ENCODE measurements at regions not wholly inside any gene's neighbourhood (a gene's known extent, or its start where the extent isn't known, plus 50 kb on each side); places are given as distances from the start of the nearest gene placed in this dataset.

GRCh38 chr10:9294132-9294663 is 1239.7 kb downstream of the GATA3 start:
- Histone ChIP-seq H3K36me3 (no peaks in the 10 kb centered on the region), H3K9me3 (no peaks in the 10 kb centered on the region), H3K27ac (no peak overlapping the region), H3K4me1 (no peaks in the 10 kb centered on the region), H3K27me3 (no peaks in the 10 kb centered on the region), H3K4me3 (replicated peaks in 1 of 3) (no peak overlapping the region)
- intact Hi-C loops (cut with DNase I): no loop called here
- no peak for DNase-seq
- WGBS, 2 donors: 65 to 77% methylated on average over 4 of the region's 4 CpGs
- TF ChIP-seq CTCF (IDR thresholded peaks at IDR 0.05) (no peak), POLR2A (IDR thresholded peaks at IDR 0.05) (no peak)

GRCh38 chr10:9294865-9295264 is 1240.4 kb downstream of the GATA3 start:
- TF ChIP-seq POLR2A (IDR thresholded peaks at IDR 0.05): no peak
- TF ChIP-seq CTCF (IDR thresholded peaks at IDR 0.05): no peak
- H3K4me3 ChIP-seq (replicated peaks in 1 of 3): no peak overlapping the region
- no peaks in the 10 kb centered on the region for H3K9me3 ChIP-seq
- intact Hi-C loops (cut with DNase I): no loop called here
- H3K4me1 ChIP-seq: no peaks in the 10 kb centered on the region
- no peaks in the 10 kb centered on the region for H3K27me3 ChIP-seq
- H3K27ac ChIP-seq: no peak overlapping the region
- DNase-seq: no peak
- 94% methylated on average over 1 of the region's 1 CpG for WGBS, 2 donors
- H3K36me3 ChIP-seq: no peaks in the 10 kb centered on the region

DNA sequence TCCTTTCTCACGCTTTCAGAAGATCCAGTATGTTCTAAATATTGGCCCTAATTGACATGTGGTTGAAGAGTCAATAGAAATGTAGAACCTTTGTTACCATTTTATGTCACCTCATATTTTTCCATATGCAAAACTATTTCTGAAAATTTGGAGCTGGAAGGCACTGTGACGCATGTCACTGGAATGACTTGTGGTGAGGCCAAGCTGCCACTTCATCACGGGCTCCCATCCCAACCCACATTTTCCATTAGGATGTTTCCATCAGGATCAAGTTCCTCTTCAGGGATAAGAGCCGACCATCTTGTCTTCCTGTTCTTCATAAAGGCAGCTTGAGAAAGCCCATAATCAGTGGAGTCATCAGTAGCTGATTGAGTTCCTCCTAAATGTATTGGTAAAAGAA is 1241.7 kb downstream of the GATA3 start:
- intact Hi-C loops (cut with DNase I): no loop called here
- no peak overlapping the region for H3K27ac ChIP-seq
- no peaks in the 10 kb centered on the region for H3K4me1 ChIP-seq
- TF ChIP-seq POLR2A (IDR thresholded peaks at IDR 0.05) (no peak), CTCF (IDR thresholded peaks at IDR 0.05) (no peak)
- 92 to 93% methylated on average over 4 of the region's 4 CpGs for WGBS, 2 donors
- DNase-seq: no peak
- no peaks in the 10 kb centered on the region for H3K27me3 ChIP-seq
- H3K36me3 ChIP-seq: no peaks in the 10 kb centered on the region
- H3K4me3 ChIP-seq (replicated peaks in 1 of 3): no peak overlapping the region
- H3K9me3 ChIP-seq: no peaks in the 10 kb centered on the region

DNA sequence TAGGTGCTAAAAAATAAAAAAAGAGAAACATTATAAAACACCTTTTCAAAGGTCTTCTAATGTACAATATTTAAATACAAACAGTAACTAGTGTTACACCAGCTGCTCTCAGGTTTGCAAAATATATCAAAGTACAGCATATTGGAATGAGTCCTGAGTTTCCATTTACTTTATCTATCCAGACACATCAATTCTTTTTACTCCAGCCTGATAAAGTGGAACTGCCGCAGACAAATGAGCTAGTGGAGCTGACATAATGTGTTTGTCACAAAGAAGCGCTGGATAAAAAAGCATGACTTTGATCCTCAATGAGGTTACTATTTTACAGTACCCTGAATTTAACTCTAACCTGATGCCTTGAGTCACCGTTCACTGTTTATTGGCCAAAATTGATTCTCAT is 1243.1 kb downstream of the GATA3 start:
- H3K36me3 ChIP-seq: no peaks in the 10 kb centered on the region
- intact Hi-C loops (cut with DNase I): no loop called here
- no peak overlapping the region for H3K4me3 ChIP-seq (replicated peaks in 1 of 3)
- H3K4me1 ChIP-seq: no peaks in the 10 kb centered on the region
- no peak for DNase-seq
- no peaks in the 10 kb centered on the region for H3K9me3 ChIP-seq
- TF ChIP-seq CTCF (IDR thresholded peaks at IDR 0.05) (no peak), POLR2A (IDR thresholded peaks at IDR 0.05) (no peak)
- H3K27ac ChIP-seq: no peak overlapping the region
- WGBS, 2 donors: 90% methylated on average over 3 of the region's 3 CpGs
- no peaks in the 10 kb centered on the region for H3K27me3 ChIP-seq

DNA sequence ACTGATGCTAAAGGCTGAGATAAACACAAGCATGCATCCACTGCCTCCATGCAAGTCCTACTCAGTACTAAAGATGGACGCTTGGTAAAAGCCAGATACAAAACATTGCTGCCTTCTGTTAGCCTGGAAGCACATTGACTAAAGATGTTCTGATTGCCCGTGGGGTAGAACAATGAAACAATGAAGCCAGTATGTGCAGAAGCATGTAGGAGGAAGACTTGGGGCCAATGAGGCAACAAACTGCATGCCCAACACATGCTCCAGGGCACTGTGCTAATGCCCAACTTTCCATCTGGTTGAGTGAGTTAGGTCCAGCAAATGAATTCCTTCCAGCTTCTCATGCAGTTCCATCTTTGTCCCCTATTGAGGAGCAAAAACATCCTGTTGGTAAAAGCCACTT is 1245.5 kb downstream of the GATA3 start:
- Histone ChIP-seq H3K4me3 (replicated peaks in 1 of 3) (no peak overlapping the region), H3K27ac (no peak overlapping the region), H3K36me3 (no peaks in the 10 kb centered on the region), H3K9me3 (no peaks in the 10 kb centered on the region), H3K4me1 (no peaks in the 10 kb centered on the region), H3K27me3 (no peaks in the 10 kb centered on the region)
- intact Hi-C loops (cut with DNase I): loop anchor here (5.0 to 10.0 kb wide), 2 partner anchors 1423 to 1775 kb away; no protein-coding TSS in a partner anchor
- DNase-seq: no peak
- WGBS, 2 donors: 85 to 90% methylated on average over 2 of the region's 2 CpGs
- no peak for TF ChIP-seq CTCF (IDR thresholded peaks at IDR 0.05)
- TF ChIP-seq POLR2A (IDR thresholded peaks at IDR 0.05): no peak

All from thyroid gland (tissue), 4 donors.